ENCODE measurements at regions not wholly inside any gene's neighbourhood (a gene's known extent, or its start where the extent isn't known, plus 50 kb on each side); places are given as distances from the start of the nearest gene placed in this dataset.

DNA sequence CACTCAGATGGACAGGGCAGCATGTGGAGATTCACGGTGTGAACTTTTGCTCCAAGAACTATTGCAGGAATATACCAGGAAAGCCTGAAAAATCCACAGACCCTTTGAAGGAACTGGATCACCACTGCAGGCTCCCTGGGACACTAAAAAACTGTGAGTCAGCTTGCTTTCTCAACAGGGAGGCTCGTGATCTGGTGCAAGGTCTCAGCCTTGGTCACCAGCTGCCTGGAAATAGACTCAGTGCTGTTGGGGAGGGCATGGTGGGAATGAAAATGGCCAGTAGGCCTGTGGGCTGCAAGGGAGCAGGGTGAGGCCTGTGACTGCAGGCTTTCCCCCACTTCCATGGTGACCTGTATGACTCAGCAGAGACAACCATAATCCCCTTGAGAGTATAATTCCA lies 426.4 kb upstream of the RPS6KA3 start:
- Histone ChIP-seq H3K9ac (ENCODE audit: low read length) (no peak overlapping the region), H4K20me1 (ENCODE audit: insufficient read depth) (no peaks in the 10 kb centered on the region), H3K4me2 (ENCODE audit: low read length) (no peak overlapping the region), H3K36me3 (ENCODE audit: control insufficient read depth in 1 of 2, insufficient read depth in 2 of 2, low read length in 2 of 2) (no peaks in the 10 kb centered on the region), H3K4me3 (replicated peaks in 1 of 2; ENCODE audit: low read depth in 1 of 2, low read length in 2 of 2) (no peak overlapping the region), H2AFZ (ENCODE audit: low read depth, low read length, poor library complexity, severe bottlenecking) (no peak overlapping the region), H3K9me3 (ENCODE audit: control insufficient read depth in 1 of 2, insufficient read depth in 1 of 2, low read depth in 1 of 2, low read length in 2 of 2) (no peaks in the 10 kb centered on the region), H3K79me2 (ENCODE audit: insufficient read depth, low read length) (no peaks in the 10 kb centered on the region), H3K27ac (ENCODE audit: low read depth, low read length) (no peak overlapping the region), H3K27me3 (ENCODE audit: insufficient read depth, low read length) (no peaks in the 10 kb centered on the region), H3K9me2 (ENCODE audit: insufficient read depth) (no peaks in the 10 kb centered on the region), H3K4me1 (ENCODE audit: control insufficient read depth in 1 of 2, insufficient read depth in 2 of 2, low read length in 2 of 2) (no peaks in the 10 kb centered on the region)
- ChIA-PET RAD21 (ENCODE audit: low non-redundant PET in 1 of 2, low total read pairs in 2 of 2, uncharacterized antibody in 2 of 2, unreplicated experiment in 2 of 2) (interaction anchor here in 1 of 2 experiments (0.6 kb wide), 1 partner anchor 614 kb away, joined by 3 read pairs; no protein-coding TSS in a partner anchor), CTCF (no interaction called here), POLR2A (no interaction called here)
- TF ChIP-seq REST (IDR thresholded peaks at IDR 0.05; ENCODE audit: low read depth) (no peak), EZH2 (IDR thresholded peaks at IDR 0.05) (no peak), POLR2AphosphoS5 (IDR thresholded peaks at IDR 0.05; ENCODE audit: low read depth, low read length) (no peak), MAX (IDR thresholded peaks at IDR 0.05) (no peak), YY1 (IDR thresholded peaks at IDR 0.05; ENCODE audit: extremely low read depth, insufficient replicate concordance, low read depth, low read length) (no peak), POLR2A (IDR thresholded peaks at IDR 0.05; ENCODE audit: borderline replicate concordance, extremely low read depth, insufficient read depth, insufficient read length) (no peak), EZH2phosphoT487 (IDR thresholded peaks at IDR 0.05; ENCODE audit: borderline replicate concordance) (no peak), ZBTB33 (IDR thresholded peaks at IDR 0.05; ENCODE audit: extremely low read depth, insufficient replicate concordance, low read length) (no peak), ZFX (IDR thresholded peaks at IDR 0.05) (no peak), SRF (IDR thresholded peaks at IDR 0.05; ENCODE audit: low read depth) (no peak), ELF1 (IDR thresholded peaks at IDR 0.05; ENCODE audit: borderline replicate concordance, low read depth) (no peak), ZNF274 (IDR thresholded peaks at IDR 0.05; ENCODE audit: low read depth, low read length) (no peak), TCF7L2 (IDR thresholded peaks at IDR 0.05; ENCODE audit: borderline replicate concordance, extremely low read depth, insufficient read depth, insufficient read length) (no peak), RAD21 (IDR thresholded peaks at IDR 0.05; ENCODE audit: low read depth) (no peak), SIN3A (IDR thresholded peaks at IDR 0.05; ENCODE audit: low read depth) (no peak), JUND (IDR thresholded peaks at IDR 0.05) (no peak), CEBPB (IDR thresholded peaks at IDR 0.05; ENCODE audit: low read depth) (no peak), EGR1 (IDR thresholded peaks at IDR 0.05; ENCODE audit: low read depth) (no peak)
- TF ChIP-seq, protein P1, sequence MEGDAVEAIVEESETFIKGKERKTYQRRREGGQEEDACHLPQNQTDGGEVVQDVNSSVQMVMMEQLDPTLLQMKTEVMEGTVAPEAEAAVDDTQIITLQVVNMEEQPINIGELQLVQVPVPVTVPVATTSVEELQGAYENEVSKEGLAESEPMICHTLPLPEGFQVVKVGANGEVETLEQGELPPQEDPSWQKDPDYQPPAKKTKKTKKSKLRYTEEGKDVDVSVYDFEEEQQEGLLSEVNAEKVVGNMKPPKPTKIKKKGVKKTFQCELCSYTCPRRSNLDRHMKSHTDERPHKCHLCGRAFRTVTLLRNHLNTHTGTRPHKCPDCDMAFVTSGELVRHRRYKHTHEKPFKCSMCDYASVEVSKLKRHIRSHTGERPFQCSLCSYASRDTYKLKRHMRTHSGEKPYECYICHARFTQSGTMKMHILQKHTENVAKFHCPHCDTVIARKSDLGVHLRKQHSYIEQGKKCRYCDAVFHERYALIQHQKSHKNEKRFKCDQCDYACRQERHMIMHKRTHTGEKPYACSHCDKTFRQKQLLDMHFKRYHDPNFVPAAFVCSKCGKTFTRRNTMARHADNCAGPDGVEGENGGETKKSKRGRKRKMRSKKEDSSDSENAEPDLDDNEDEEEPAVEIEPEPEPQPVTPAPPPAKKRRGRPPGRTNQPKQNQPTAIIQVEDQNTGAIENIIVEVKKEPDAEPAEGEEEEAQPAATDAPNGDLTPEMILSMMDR (IDR thresholded peaks at IDR 0.05 in 2 of 3, conservative IDR thresholded peaks at IDR 0.05 in 1 of 3; ENCODE audit: borderline replicate concordance in 1 of 3, insufficient read depth in 1 of 3, low read depth in 2 of 3, low read length in 2 of 3), result no peak
- TF ChIP-seq, protein P2, sequence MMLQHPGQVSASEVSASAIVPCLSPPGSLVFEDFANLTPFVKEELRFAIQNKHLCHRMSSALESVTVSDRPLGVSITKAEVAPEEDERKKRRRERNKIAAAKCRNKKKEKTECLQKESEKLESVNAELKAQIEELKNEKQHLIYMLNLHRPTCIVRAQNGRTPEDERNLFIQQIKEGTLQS (IDR thresholded peaks at IDR 0.05), result no peak
- ATAC-seq (no peak), DNase-seq (ENCODE audit: low read depth, low spot score) (no peak)
- no TSS peak for BruUV-seq (replicated peaks)
- intact Hi-C loops (cut with micrococcal nuclease), result no loop called here
